ENCODE measurements at regions not wholly inside any gene's neighbourhood (a gene's known extent, or its start where the extent isn't known, plus 50 kb on each side); places are given as distances from the start of the nearest gene placed in this dataset.
A peak's percentile ranks its signal among the peaks of the same experiment; 100 is the strongest.

DNA sequence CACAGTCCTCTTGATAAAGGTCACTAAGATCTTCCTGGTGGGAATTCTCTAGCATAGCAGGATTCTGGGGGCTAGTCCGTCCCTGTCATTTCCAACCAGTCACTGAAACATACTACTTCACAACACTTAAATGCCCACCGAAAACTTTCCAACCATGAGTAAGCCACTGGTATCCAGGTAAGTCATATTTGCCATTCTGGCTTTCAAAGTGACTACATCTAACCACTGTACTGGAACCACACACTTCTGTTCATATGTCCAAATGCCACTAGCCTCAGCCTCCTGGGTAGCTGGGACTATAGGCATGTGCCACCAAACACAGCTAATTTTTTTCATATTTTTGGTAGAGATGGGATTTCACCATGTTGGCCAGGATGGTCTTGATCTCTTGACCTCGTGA lies 64.3 kb upstream of the VANGL1 start:
- no peak for DNase-seq (ENCODE audit: low spot score)

GRCh38 chr1:115575661-115576060 lies 66.1 kb upstream of the VANGL1 start:
- no peak for DNase-seq (ENCODE audit: low spot score)

DNA sequence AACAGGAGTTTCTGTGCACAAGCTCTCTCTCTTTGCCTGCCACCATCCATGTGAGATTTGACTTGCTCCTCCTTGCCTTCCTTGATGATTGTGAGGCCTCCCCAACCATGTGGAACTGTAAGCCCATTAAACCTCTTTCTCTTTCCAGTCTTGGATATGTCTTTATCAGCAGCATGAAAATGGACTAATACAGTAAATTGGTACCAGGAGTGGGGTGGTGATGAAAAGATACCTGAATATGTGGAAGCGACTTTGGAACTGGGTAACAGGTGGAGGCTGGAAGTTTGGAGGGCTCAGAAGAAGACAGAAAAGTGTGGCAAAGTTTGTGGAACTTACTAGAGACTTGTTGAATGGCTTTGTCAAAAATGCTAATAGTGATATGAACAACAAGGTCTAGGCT lies 69.1 kb upstream of the VANGL1 start:
- no peak for DNase-seq (ENCODE audit: low spot score)

- no peak for DNase-seq (ENCODE audit: low spot score)
Observed at GRCh38 chr1:115567431-115567830, 74.3 kb upstream of the VANGL1 start.

DNA sequence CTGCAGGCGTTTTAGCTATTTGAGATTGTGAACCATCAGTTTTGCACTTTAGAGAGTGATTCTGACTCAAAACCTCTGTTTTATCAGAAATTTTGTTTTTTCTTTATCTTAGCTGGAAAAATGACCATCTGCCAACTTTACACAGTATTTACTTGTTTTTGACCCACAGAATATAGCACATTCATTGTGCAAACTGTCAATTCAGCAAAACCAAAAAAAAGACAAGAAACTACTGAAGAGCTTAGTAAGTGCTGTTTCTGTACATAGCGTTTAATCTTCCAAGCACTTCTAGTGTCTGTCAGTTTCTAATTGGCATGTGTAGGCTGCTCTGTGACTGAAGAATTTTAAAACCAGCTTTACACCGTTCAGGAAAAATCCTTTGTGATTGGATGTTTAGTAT lies 76.0 kb upstream of the VANGL1 start:
- no peak for DNase-seq (ENCODE audit: low spot score)

DNA sequence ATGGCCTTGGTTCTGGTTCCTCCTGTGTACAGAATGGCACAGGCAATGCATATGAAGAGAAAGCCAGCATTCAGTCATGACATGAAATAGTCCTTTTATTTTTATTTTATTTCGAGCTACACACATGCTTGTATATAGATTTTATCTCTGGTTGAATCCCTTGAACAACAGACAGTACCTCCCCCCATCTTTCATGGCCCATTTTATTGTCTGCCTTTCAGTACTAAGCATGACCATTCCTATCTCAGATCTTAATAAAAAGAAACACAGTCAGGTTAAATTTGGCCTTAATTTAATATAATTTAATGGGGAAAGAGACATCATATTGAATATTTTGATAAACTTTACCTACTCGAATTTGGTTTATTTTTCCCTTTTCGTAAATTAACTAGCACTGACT lies 76.4 kb upstream of the VANGL1 start:
- DNase-seq (ENCODE audit: low spot score), result no peak

DNA sequence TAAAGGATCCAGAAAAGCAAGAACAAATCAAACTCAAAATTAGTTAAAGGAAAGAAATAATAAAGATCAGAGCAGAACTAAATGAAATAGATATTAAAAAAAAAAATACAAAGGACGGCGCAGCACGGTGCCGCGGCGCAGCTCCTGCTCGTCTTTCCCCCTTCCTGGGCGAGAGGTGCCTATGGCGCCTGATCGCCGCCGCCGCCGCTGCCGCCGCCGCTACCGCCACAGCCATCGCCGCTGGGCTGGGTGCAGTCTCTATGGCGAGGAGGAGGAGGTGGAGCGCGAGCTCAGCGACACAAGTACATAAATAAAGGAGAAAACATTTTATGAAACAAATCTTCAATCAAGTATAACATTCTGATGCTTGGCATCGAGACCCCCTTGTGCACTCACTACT lies 77.6 kb upstream of the VANGL1 start:
- no peak for DNase-seq (ENCODE audit: low spot score)

GRCh38 chr1:115560027-115560426 lies 81.7 kb upstream of the VANGL1 start:
- no peak for DNase-seq (ENCODE audit: low spot score)

DNA sequence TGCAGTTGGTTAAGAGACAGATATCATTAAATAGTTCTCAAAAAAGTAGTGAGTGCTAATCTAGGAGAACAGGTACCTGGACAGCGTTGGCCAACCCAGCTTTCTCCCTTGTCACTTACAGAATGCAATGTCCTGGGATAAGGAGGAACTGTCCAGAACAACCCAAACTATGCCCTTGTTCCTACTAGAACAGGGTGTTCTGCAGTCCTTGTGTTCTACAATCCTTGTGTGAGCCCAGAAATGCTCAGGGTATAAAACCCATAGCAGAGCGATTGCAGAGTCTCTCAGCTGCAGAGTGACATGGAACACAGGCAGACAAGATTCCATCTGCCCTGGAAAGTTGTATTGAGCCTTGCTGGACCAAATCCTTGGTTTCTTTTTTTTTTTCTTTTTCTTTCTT lies 83.5 kb upstream of the VANGL1 start:
- no peak for DNase-seq (ENCODE audit: low spot score)

DNA sequence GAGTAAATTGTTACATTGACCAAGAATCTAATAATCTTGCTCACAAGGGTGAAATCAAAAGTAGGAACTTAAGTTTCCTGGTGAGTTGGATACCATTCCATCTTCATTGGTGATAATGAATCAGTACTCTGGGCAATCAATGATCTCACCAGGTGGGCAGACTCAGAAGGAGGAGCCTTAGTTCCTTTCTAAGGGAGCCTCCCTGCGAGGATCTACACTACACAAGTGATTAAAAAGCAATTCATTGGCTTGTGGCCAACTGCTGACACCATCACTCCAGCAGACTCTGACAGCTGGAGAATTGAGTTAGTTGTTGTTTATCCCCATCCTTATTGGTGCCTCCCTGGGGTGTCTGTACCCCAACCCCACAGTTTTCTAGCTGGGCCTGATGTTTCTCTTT lies 84.1 kb upstream of the VANGL1 start:
- DNase-seq (ENCODE audit: low spot score), result no peak

DNA sequence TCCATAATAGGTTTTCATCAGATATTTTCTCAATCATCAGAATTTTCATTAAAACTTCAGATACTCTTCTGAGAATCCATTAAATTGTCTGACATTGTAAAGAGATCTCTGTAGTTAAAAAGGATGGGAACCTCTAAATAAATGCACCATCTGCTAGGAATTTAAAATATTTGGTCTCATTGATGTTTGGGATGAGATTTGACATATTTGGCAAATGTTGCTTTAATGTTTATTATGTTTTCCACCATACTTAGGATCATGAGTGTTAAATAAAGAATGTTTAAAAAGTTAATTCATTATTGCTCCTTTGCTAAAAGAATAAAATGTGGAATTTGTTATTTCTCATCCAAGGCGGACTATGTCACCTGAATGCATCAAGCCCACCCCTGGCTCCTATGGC lies 85.5 kb upstream of the VANGL1 start:
- DNase-seq (ENCODE audit: low spot score), result no peak

DNA sequence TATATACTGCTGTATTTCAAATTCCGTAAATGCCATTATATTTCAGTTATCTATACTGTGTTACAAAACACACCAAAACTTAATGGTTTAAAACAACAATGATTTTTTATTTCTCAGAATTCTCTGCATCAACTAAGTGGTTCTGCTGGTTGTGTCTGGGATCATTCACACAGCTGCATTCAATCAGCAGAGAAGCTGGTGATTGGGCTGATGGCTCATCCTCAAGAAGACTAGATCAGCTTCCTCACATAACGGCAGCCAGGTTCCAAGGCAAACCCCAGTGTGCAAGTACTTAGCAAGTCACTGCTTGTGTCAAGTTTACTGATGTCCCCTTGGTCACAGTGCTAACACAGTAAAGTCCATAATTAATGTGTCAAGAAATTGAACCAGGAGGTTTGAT lies 86.3 kb upstream of the VANGL1 start:
- no peak for DNase-seq (ENCODE audit: low spot score)

- no peak for DNase-seq (ENCODE audit: low spot score)
Observed at GRCh38 chr1:115547696-115548095, 94.1 kb upstream of the VANGL1 start.

GRCh38 chr1:115546846-115547245 lies 94.9 kb upstream of the VANGL1 start:
- no peak for DNase-seq (ENCODE audit: low spot score)

DNA sequence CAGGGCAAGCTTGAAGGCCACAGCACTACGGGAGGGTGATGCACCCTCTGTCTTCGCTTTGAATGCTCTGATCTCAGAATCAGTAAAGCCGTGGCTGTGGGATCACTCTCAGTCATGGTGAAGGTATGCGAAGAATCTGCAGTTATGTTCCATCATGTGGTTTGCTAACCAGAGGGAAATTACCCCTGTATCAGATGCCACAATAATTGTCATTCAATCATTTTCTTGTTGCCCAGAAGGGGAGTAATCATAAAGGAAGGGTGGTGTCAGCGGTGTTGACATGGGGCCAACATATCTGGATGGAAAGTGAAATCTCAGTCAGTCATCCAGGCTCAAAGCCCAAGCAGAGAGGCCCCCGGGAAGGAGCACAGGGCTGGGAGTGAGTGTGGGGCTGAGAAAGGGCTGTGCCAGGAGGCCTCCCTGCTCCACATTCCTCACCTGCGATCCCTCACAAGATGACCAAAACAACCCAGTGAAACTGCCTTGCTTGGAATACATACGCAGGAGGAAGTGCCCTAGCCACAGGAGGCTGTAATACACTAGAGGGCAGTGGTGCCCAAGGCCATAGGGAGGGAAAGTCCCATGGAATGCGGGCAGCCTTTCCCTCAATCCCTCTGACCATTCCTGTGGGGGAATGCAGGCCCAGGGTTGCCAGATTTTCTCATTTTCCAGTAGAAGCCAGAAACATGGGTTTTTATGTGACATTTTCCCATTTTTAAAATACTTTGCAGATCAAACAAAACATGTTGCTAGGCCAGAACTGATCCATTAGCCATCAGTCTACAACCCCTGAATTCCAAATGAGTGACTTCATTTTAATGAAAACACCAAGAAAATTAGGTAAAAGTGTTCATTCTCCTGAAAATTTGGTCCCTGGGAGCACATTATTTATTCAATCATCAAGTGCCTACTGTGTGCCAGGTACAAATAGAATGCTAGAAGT lies 95.7 kb upstream of the VANGL1 start:
- DNase-seq (ENCODE audit: low spot score), result peak; percentile 4

- DNase-seq (ENCODE audit: low spot score), result no peak
Observed at GRCh38 chr1:115545096-115545720, 96.6 kb upstream of the VANGL1 start.

- DNase-seq (ENCODE audit: low spot score), result no peak
Observed at GRCh38 chr1:115544131-115544530, 97.6 kb upstream of the VANGL1 start.

DNA sequence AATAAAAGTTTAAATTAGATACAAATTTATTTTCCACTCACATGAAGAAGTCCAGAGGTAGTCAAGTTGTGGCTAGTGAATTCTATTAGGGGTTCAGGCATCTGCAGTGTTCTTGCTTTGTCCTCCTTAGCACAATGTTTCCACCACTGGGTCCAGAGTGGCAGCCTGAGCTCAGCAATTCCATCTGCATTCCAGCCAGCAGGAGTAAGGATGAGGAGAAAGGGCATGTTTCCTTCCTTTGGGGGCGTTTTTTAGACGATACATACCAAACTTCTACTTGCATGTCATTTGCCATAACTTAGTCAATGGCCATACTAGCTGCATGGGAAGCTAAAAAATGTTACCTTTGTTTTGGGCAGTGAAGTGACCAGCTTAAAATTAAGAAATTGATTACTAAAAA lies 98.5 kb upstream of the VANGL1 start:
- DNase-seq (ENCODE audit: low spot score), result no peak

DNA sequence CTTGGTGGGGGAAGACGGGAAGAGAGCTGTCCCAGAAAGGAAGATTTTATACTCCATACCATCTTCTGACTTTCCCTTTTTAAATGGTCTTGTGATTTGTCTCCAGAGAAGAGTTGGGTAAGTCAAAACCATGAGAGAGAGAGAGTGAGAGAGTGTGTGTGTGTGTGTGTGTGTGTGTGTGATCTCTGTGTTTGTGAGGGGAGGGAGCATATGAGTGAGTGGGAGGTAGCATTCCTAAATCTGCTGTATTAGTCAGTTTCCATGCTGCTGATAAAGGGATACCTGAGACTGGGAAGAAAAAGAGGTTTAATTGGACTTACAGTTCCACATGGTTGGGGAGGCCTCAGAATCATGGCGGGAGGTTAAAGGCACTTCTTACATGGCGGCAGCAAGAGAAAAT lies 102.0 kb upstream of the VANGL1 start:
- no peak for DNase-seq (ENCODE audit: low spot score)

DNA sequence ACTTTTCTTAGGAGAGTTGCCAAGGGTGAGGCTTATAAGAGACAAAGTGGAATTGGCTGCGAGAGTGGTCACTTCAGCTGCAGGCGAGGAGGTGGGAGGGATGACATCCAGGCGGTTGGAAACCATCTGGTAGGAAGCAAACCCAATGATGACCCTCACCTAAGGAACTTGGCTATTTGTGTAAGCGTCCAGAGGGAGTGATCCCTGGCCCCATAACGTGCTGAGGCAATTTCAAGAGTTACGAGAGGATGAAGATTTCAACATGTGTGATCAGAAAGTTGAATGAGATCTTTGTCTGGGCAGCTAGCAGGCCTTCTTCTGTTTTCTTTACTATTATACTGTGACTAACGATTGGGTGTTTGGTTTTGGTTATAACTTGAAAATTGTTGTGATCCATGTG lies 102.7 kb upstream of the VANGL1 start:
- DNase-seq (ENCODE audit: low spot score), result no peak

DNA sequence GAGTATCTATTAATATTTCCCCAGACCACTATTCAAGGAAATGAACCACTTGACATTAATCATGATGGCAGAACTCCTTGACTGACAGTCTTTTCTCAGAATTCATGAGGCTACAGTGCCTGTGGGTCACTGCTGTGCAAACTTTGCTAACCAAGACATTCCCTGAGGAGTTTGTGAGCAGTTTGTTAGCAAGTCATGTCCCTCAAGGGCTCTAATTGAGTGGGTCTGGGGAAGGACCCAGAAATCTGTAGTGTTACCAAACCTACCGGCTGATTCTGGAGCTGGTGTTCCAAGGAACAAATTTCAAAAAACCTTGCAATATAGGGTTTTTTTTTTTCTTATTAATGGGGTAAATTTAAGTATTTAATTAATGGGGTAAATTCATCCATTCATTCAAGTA lies 103.2 kb upstream of the VANGL1 start:
- no peak for DNase-seq (ENCODE audit: low spot score)

DNA sequence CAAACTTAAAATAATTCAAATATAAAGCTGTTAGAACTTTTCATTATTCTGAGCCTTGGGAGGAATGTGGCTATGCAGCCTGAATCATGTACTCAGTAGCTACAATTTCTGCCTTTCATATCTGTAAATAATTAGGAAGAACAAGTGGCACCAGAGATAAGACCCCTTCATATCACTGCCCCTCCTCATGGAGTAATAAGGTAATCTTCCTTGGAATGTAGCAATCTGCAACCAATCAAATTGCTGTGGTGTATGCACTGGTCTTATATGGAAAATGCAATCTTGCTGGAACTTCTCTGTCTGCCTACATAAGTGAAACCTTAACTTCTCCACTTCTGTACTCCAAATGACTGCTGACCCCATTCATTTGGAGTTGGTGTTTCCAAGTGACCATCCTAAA lies 104.4 kb upstream of the VANGL1 start:
- DNase-seq (ENCODE audit: low spot score), result no peak

DNA sequence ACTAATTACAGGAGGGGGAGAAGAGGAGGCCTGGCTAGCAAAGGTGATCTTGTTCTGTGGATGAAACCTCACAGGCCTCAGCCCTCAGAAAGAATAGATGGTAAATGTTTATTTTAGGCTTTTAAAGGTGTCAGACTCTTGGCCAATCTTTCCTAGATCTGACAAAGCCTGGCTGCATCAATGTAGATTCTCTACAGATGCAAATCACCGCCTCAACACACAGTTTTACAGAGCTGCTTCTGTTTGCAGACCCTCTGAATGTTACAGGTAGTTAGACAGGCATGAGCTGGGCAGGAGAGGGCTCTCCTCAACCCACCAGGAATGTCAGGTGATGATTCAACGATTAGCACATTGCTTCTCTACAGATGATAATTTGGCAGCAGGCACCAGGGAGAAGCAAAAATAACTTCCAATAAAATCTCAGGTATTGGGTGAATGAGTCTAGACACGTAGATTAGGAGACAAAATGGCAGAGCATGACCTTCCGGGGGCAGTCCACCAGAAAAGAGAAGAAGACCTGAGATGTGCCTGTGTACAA lies 105.4 kb upstream of the VANGL1 start:
- DNase-seq (ENCODE audit: low spot score), result no peak

All from activated CD4-positive, alpha-beta T cell treated with anti-CD3 and anti-CD28 coated beads, Interleukin-2, Interleukin-4, amounts not matched to agents 100 ng/mL and 50 ng/mL, durations not matched to agents 16 hours and 8 hours (primary cell).